PFSK-1 (cell line): ENCODE measurements at regions not wholly inside any gene's neighbourhood (a gene's known extent, or its start where the extent isn't known, plus 50 kb on each side); places are given as distances from the start of the nearest gene placed in this dataset.

Experiments
- FOXP2 ChIP-seq: optimal IDR thresholded peaks from 2 replicates; pipeline ENCODE3; 2011; ENCODE audit warnings: borderline replicate concordance, control low read depth, inconsistent platforms; ENCODE audit not compliant: insufficient read depth; ENCODE audit errors: extremely low read length, extremely low read depth
- POLR2AphosphoS5 ChIP-seq: IDR thresholded peaks from 2 replicates; pipeline ENCODE4 v1.6.1; 2012; ENCODE audit warnings: low read depth, mild to moderate bottlenecking, control low read depth, low read length, moderate library complexity
- REST ChIP-seq, 2 experiments: IDR thresholded peaks; 2 replicates each; pipeline versions ENCODE4 v1.6.1 to v1.8.0; 2011 to 2012; ENCODE audit warnings: low read depth in 2 of 2, low read length in 2 of 2, control low read depth in 1 of 2, inconsistent platforms in 1 of 2, mild to moderate bottlenecking in 1 of 2, moderate library complexity in 1 of 2; ENCODE audit not compliant: insufficient read depth in 1 of 2
- SIN3A ChIP-seq: IDR thresholded peaks from 2 replicates; pipeline ENCODE4 v1.6.1; 2012; ENCODE audit warnings: mild to moderate bottlenecking, low read length, moderate library complexity, borderline replicate concordance; ENCODE audit not compliant: insufficient read depth
- TAF1 ChIP-seq: IDR thresholded peaks from 2 replicates; pipeline ENCODE4 v1.6.1; 2012; ENCODE audit warnings: low read length, control low read depth, borderline replicate concordance; ENCODE audit not compliant: insufficient read depth

DNA sequence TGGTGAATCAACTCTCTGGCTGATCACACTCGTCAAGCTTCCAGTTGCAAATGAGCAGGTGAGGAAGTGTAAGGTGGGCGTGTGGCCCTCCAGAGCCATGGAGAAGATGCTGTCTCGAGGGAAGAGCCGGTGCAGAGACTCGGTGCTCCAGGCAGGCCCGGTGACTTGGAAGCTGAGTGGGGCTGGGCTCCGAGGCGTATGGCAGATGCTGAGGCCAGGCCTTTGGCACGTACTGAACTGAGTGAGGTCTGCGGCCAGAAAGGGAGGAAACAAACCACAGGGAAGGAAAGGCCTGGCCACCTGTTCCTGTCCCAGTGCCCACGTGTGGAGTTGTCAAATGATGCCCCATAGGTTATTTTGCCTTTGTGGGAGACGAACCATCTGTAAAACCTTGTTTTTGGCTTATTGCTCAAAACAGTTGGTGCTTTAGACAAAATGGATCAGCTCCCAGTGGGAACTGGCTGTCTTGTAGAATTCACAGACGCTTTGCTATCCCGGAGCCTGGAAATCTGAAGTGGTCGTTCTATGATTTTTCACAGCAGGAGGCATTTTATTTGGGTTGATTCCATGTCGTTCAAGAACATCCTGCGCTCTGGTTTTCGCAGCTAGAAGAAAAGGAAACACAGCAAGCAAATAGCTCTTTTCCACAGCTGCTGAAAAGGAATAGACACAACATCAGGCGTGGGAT, 117.5 kb upstream of the TMEM18 start:
- TF ChIP-seq REST (IDR thresholded peaks at IDR 0.05; ENCODE audit: insufficient read depth in 1 of 2, low read depth in 2 of 2, low read length in 2 of 2) (no peak), FOXP2 (no peak), POLR2AphosphoS5 (no peak), SIN3A (no peak), TAF1 (no peak)

GRCh38 chr2:793236-793635, 116.0 kb upstream of the TMEM18 start:
- TF ChIP-seq FOXP2 (no peak), REST (IDR thresholded peaks at IDR 0.05; ENCODE audit: insufficient read depth in 1 of 2, low read depth in 2 of 2, low read length in 2 of 2) (no peak), SIN3A (no peak), TAF1 (no peak), POLR2AphosphoS5 (no peak)

GRCh38 chr2:792687-793086, 115.5 kb upstream of the TMEM18 start:
- TF ChIP-seq POLR2AphosphoS5 (no peak), SIN3A (no peak), TAF1 (no peak), REST (IDR thresholded peaks at IDR 0.05; ENCODE audit: insufficient read depth in 1 of 2, low read depth in 2 of 2, low read length in 2 of 2) (no peak), FOXP2 (no peak)

DNA sequence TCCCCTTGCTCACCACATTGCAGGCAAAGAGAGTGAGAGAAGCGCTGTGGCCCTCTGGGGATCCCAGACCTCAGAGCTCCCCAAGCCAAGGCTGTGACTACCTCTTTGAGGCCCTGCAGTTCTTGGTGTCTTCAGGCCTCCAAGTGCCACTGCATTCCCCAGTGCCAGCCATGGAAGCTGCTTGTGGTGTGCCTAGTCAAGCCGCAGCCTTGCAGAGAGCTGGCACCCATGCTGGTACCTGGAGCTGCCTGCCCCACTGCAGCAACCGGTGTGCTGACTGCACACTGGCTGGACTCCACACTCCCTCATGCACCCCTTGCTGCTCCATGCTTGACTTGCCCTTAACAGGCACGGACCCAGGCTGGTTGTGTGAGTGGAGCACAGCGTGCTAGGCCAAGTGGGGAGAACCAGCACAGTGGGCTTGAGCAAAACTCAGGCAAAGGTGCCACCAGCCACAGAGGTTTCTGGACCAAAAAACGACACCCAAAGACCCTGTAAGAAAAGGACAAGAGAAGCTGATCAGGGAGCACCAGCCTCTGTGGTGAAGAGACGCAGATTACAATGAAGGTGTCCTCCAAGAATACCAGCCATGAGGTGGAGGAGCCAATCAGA, 113.5 kb upstream of the TMEM18 start:
- TF ChIP-seq SIN3A, result no peak
- no peak for TF ChIP-seq REST (IDR thresholded peaks at IDR 0.05; ENCODE audit: insufficient read depth in 1 of 2, low read depth in 2 of 2, low read length in 2 of 2)
- no peak for TF ChIP-seq TAF1
- TF ChIP-seq FOXP2, result no peak
- no peak for TF ChIP-seq POLR2AphosphoS5
